LNCaP clone FGC (cell line): ENCODE measurements at regions not wholly inside any gene's neighbourhood (a gene's known extent, or its start where the extent isn't known, plus 50 kb on each side); places are given as distances from the start of the nearest gene placed in this dataset.

Experiments
- DNase-seq: peaks from one replicate; pipeline ENCODE4 v3.0.0-alpha.2; 2011; ENCODE audit warnings: low read depth
- H3K4me3 ChIP-seq: 2 replicates; pipeline ENCODE4 v1.5.1; 2011; ENCODE audit warnings: mild to moderate bottlenecking, low read depth, low read length, control low read depth
- CTCF ChIP-seq: IDR thresholded peaks from 2 replicates; pipeline ENCODE4 v1.5.1; 2012; ENCODE audit warnings: mild to moderate bottlenecking; ENCODE audit not compliant: control insufficient read depth, insufficient read depth; ENCODE audit errors: extremely low read depth

- TF ChIP-seq CTCF, result no peak
- H3K4me3 ChIP-seq, result no peak overlapping the region
- no peak for DNase-seq
Observed at GRCh38 chr17:13690806-13691205, 89.1 kb upstream of the HS3ST3A1 start.

GRCh38 chr17:13694934-13695333, 93.2 kb upstream of the HS3ST3A1 start:
- DNase-seq, result no peak
- no peak overlapping the region for H3K4me3 ChIP-seq

GRCh38 chr17:13698832-13699231, 97.1 kb upstream of the HS3ST3A1 start:
- H3K4me3 ChIP-seq, result no peak overlapping the region
- no peak for DNase-seq
- TF ChIP-seq CTCF, result no peak

More at GRCh38 chr17:13694934-13695333, 93.2 kb upstream of the HS3ST3A1 start:
- TF ChIP-seq CTCF, result no peak

DNA sequence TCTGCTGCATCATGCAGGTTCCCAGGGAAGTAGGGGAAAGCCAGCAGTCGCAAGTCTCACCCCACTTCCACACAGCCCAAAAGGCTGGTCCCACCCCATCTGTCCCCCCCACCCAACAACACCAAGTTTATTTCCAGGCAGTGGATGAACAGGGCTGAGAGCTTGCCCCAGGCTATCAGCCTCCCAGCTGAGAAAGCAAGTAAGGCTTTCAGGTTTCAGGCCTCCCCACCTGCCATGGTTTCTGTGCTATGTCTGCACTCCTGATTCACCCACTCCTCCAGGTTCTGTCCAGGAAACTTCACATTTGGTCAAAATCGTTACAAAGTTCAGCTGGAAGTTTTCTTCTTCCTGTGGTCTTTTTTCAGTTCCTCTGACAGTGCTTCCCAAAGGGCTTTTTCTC, 97.5 kb upstream of the HS3ST3A1 start:
- DNase-seq, result no peak
- no peak overlapping the region for H3K4me3 ChIP-seq
- no peak for TF ChIP-seq CTCF

- no peak for TF ChIP-seq CTCF
- no peak overlapping the region for H3K4me3 ChIP-seq
- DNase-seq, result peak; percentile 8
Observed at GRCh38 chr17:13702266-13702665, 100.5 kb upstream of the HS3ST3A1 start.

DNA sequence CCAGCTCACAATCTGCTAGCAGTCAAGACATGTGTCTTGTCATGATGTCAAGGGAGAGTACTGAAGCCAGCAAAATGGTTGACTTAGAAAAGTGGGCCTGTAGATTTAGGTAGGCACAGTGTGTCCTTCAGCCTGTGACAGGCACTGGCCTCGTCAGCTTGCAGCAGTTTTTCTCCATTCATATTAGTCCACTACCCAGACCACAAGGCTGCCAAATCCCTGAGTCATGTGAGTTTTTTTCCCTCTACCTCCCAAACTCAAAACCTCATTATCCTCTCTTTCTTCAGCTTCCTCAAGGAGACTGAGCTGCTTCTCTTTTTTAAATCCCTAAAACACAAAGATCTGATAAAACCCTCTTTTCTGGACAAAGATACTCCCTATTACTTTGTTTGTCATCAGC, 102.6 kb upstream of the HS3ST3A1 start:
- DNase-seq, result no peak
- no peak for TF ChIP-seq CTCF
- H3K4me3 ChIP-seq, result no peak overlapping the region

DNA sequence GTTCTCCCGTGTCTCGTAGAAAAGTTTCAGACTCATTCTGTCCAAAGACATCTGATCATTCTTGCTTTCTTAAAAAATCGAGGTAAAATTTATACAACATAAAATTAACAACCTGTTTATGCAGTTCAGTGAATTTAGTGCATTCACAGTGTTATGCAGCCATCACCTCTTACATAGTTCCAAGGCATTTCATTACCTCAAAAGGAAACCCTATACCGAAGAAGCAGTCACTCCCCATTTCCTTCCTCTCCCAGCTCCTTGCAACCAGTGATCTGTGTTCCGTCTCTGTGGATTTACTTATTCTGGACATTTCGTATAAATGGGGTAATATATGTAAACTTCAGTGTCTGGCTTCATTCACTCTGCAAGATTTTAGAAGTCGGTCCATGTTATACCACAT, 103.5 kb upstream of the HS3ST3A1 start:
- DNase-seq, result no peak
- no peak for TF ChIP-seq CTCF
- H3K4me3 ChIP-seq, result no peak overlapping the region
